ENCODE measurements at regions not wholly inside any gene's neighbourhood (a gene's known extent, or its start where the extent isn't known, plus 50 kb on each side); places are given as distances from the start of the nearest gene placed in this dataset.

DNA sequence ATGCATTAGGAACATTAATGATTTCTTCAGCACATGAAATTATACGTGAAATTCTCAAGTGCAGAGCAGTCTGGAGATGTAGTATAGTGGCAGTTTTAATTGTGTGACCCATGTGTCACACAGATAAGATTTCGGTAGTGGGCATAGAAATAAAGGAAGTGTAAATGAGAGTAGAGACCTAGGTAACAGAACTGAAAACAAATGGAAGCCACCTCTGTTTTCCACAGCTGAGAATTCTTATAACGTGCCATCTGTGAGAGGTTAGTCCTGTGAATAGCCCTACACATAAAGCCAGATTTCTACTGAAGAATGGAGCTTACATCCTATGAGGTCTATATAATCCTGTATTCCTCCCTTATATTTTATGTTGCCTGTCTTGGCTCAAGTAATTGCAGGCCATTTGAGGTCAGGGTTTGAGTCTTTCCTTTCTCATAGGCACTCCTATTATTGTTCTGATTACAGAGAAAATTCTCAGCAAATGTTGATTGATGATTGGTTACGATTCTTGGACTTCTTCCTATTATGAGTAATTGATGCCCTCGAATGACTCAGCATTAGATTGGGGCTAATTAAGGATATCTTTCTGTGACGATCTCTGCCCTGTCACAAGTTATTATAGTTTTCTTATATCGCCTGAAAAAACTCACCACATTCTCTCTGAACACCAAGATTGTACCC lies 258.2 kb downstream of the KIF20B start:
- TF ChIP-seq, protein P1, sequence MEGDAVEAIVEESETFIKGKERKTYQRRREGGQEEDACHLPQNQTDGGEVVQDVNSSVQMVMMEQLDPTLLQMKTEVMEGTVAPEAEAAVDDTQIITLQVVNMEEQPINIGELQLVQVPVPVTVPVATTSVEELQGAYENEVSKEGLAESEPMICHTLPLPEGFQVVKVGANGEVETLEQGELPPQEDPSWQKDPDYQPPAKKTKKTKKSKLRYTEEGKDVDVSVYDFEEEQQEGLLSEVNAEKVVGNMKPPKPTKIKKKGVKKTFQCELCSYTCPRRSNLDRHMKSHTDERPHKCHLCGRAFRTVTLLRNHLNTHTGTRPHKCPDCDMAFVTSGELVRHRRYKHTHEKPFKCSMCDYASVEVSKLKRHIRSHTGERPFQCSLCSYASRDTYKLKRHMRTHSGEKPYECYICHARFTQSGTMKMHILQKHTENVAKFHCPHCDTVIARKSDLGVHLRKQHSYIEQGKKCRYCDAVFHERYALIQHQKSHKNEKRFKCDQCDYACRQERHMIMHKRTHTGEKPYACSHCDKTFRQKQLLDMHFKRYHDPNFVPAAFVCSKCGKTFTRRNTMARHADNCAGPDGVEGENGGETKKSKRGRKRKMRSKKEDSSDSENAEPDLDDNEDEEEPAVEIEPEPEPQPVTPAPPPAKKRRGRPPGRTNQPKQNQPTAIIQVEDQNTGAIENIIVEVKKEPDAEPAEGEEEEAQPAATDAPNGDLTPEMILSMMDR (IDR thresholded peaks at IDR 0.05), result no peak
- no peak for TF ChIP-seq POLR2A (IDR thresholded peaks at IDR 0.05)
